Neural progenitor cell (in vitro differentiated cells): ENCODE measurements at regions not wholly inside any gene's neighbourhood (a gene's known extent, or its start where the extent isn't known, plus 50 kb on each side); places are given as distances from the start of the nearest gene placed in this dataset.

Experiments
- DNase-seq: peaks from one replicate; pipeline ENCODE4 v3.0.0-alpha.2; 2016; ENCODE audit warnings: low spot score
- H2AFZ ChIP-seq: fragments of 200-600 bp; sonication (generic); replicated peaks from 2 replicates; pipeline ENCODE4 v1.6.1; 2016; ENCODE audit warnings: antibody characterized with exemption
- H3F3A ChIP-seq: fragments of 200-600 bp; sonication (generic); 2 replicates; pipeline ENCODE4 v1.6.1; 2016; ENCODE audit warnings: antibody characterized with exemption, low read depth
- H3K27ac ChIP-seq: fragments of 200-600 bp; sonication (generic); 2 replicates; pipeline ENCODE4 v1.5.1; 2016; ENCODE audit warnings: mild to moderate bottlenecking
- H3K27me3 ChIP-seq: fragments of 200-600 bp; sonication (generic); 2 replicates; pipeline ENCODE4 v1.6.1; 2016; ENCODE audit warnings: mild to moderate bottlenecking, moderate library complexity
- H3K36me3 ChIP-seq: fragments of 200-600 bp; sonication (generic); 2 replicates; pipeline ENCODE4 v1.5.1; 2016
- H3K4me1 ChIP-seq: fragments of 200-600 bp; sonication (generic); 2 replicates; pipeline ENCODE4 v1.6.1; 2016; ENCODE audit warnings: mixed run types
- H3K4me2 ChIP-seq: fragments of 200-600 bp; sonication (generic); 2 replicates; pipeline ENCODE4 v1.6.1; 2016
- H3K4me3 ChIP-seq: fragments of 200-600 bp; sonication (generic); 2 replicates; pipeline ENCODE4 v1.5.1; 2016
- H3K79me2 ChIP-seq: fragments of 200-600 bp; sonication (generic); 2 replicates; pipeline ENCODE4 v1.6.1; 2016; ENCODE audit warnings: low read depth
- H3K9ac ChIP-seq: fragments of 200-600 bp; sonication (generic); 2 replicates; pipeline ENCODE4 v1.6.1; 2016
- H3K9me3 ChIP-seq: fragments of 200-600 bp; sonication (generic); 2 replicates; pipeline ENCODE4 v1.5.1; 2016; ENCODE audit warnings: low read depth
- H4K20me1 ChIP-seq: fragments of 200-600 bp; sonication (generic); 2 replicates; pipeline ENCODE4 v1.6.1; 2016; ENCODE audit warnings: low read depth
- H3K27ac Mint-ChIP-seq: 3 replicates; pipeline ENCODE4 v1.8.0; 2021; ENCODE audit warnings: mixed read lengths
- H3K27me3 Mint-ChIP-seq: 2 replicates; pipeline ENCODE4 v1.8.0; 2022; ENCODE audit warnings: low read depth, mild to moderate bottlenecking, inconsistent platforms, moderate library complexity, mixed read lengths; ENCODE audit not compliant: insufficient read depth
- H3K36me3 Mint-ChIP-seq: 3 replicates; pipeline ENCODE4 v1.8.0; 2021; ENCODE audit warnings: mixed read lengths
- H3K4me1 Mint-ChIP-seq: 3 replicates; pipeline ENCODE4 v1.8.0; 2021; ENCODE audit warnings: mixed read lengths
- H3K4me3 Mint-ChIP-seq: 3 replicates; pipeline ENCODE4 v1.8.0; 2021; ENCODE audit warnings: mild to moderate bottlenecking, moderate library complexity, mixed read lengths
- H3K9me3 Mint-ChIP-seq: 3 replicates; pipeline ENCODE4 v1.8.0; 2020; ENCODE audit warnings: mixed read lengths
- EZH2 ChIP-seq: fragments of 200-600 bp; sonication (generic); IDR thresholded peaks from 2 replicates; pipeline ENCODE4 v1.6.1; 2017; ENCODE audit warnings: antibody characterized with exemption, mild to moderate bottlenecking, moderate library complexity
- EZH2phosphoT487 ChIP-seq: fragments of 200-600 bp; sonication (generic); IDR thresholded peaks from 2 replicates; pipeline ENCODE4 v1.6.1; 2017; ENCODE audit warnings: antibody characterized with exemption
- TF ChIP-seq, protein P1 (sequence below): fragments of 200-600 bp; sonication (generic); IDR thresholded peaks from 2 replicates; pipeline ENCODE4 v1.5.1; 2017; ENCODE audit warnings: antibody characterized with exemption, mild to moderate bottlenecking

DNA sequence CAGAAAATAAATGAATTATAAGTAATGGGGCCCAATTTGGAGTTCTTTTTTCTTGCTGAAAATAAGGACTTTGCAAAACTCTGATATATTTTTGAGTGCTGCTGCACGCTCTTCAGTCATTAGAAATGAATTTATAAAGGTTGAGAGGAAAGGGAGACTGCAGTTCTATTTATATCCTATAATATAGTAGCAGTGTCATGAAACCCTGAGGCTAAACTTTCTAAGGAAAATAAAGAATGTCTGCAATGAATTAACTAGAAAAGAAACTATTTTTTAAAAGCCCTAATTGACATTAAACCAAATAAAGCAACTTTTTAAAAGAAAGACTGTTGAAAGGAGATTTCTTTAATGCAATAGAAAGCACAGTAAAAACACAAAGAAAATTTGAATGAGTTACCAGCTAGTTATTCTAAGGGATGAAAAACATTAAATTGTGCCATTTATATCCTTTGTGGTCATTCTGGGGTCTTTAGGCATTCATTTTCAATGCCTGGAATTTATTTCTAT lies 1072.8 kb upstream of the TMEFF2 start:
- Mint-ChIP-seq H3K27ac (no peak overlapping the region), H3K4me3 (no peak overlapping the region), H3K4me1 (no peaks in the 10 kb centered on the region), H3K27me3 (no peaks in the 10 kb centered on the region), H3K36me3 (no peaks in the 10 kb centered on the region), H3K9me3 (no peaks in the 10 kb centered on the region)
- Histone ChIP-seq H3K9me3 (no peaks in the 10 kb centered on the region), H2AFZ (no peak overlapping the region), H3K27ac (no peak overlapping the region), H3K79me2 (no peaks in the 10 kb centered on the region), H3K4me1 (no peaks in the 10 kb centered on the region), H4K20me1 (no peaks in the 10 kb centered on the region), H3K36me3 (no peaks in the 10 kb centered on the region), H3K4me3 (no peak overlapping the region), H3F3A (no peaks in the 10 kb centered on the region), H3K27me3 (no peaks in the 10 kb centered on the region), H3K9ac (no peak overlapping the region), H3K4me2 (no peak overlapping the region)
- TF ChIP-seq EZH2phosphoT487 (no peak), EZH2 (no peak)
- TF ChIP-seq, protein P1, sequence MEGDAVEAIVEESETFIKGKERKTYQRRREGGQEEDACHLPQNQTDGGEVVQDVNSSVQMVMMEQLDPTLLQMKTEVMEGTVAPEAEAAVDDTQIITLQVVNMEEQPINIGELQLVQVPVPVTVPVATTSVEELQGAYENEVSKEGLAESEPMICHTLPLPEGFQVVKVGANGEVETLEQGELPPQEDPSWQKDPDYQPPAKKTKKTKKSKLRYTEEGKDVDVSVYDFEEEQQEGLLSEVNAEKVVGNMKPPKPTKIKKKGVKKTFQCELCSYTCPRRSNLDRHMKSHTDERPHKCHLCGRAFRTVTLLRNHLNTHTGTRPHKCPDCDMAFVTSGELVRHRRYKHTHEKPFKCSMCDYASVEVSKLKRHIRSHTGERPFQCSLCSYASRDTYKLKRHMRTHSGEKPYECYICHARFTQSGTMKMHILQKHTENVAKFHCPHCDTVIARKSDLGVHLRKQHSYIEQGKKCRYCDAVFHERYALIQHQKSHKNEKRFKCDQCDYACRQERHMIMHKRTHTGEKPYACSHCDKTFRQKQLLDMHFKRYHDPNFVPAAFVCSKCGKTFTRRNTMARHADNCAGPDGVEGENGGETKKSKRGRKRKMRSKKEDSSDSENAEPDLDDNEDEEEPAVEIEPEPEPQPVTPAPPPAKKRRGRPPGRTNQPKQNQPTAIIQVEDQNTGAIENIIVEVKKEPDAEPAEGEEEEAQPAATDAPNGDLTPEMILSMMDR = no peak
- no peak for DNase-seq

DNA sequence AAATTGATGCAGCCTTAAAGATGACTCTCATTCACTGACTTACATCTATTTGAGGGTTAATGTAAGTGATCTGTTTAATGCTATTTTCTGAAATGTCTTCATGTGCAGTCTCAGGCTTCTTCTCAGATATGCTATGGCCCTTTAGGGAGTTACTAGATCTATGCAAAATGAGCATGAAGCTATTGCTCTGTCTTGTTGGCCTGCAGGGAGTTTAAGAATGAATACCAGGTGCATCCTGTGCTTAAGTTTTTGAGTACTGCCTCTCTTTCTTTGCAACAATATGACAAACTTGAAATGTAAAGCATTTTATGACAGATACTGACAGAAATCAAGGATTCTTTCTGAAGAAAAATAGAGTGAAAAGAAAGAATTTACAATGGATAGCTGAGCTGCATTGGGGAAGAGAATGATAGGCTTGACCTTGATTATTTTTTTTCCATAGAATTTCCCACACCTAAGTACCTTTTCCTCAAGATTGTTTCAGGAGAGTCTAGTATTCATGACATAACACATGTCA lies 1058.3 kb upstream of the TMEFF2 start:
- no peak overlapping the region for H3K4me3 Mint-ChIP-seq
- H3F3A ChIP-seq = no peaks in the 10 kb centered on the region
- no peaks in the 10 kb centered on the region for H3K9me3 ChIP-seq
- no peak overlapping the region for H3K9ac ChIP-seq
- H3K27me3 Mint-ChIP-seq = no peaks in the 10 kb centered on the region
- no peak overlapping the region for H3K4me3 ChIP-seq
- no peak overlapping the region for H3K4me2 ChIP-seq
- H4K20me1 ChIP-seq = no peaks in the 10 kb centered on the region
- TF ChIP-seq EZH2phosphoT487 = no peak
- TF ChIP-seq, protein P1 = no peak
- no peak for TF ChIP-seq EZH2
- H2AFZ ChIP-seq = no peak overlapping the region
- no peak for DNase-seq
- H3K27me3 ChIP-seq = no peaks in the 10 kb centered on the region
- H3K79me2 ChIP-seq = no peaks in the 10 kb centered on the region
- H3K4me1 ChIP-seq = no peaks in the 10 kb centered on the region
- no peaks in the 10 kb centered on the region for H3K4me1 Mint-ChIP-seq
- H3K27ac ChIP-seq = no peak overlapping the region
- H3K9me3 Mint-ChIP-seq = no peaks in the 10 kb centered on the region
- H3K36me3 ChIP-seq = no peaks in the 10 kb centered on the region
- H3K36me3 Mint-ChIP-seq = no peaks in the 10 kb centered on the region
- no peak overlapping the region for H3K27ac Mint-ChIP-seq

GRCh38 chr2:193251909-193252308 lies 1057.2 kb upstream of the TMEFF2 start:
- H3K36me3 Mint-ChIP-seq = no peaks in the 10 kb centered on the region
- H3K9ac ChIP-seq = no peak overlapping the region
- H3K9me3 ChIP-seq = no peaks in the 10 kb centered on the region
- TF ChIP-seq EZH2 = no peak
- no peak for TF ChIP-seq EZH2phosphoT487
- TF ChIP-seq, protein P1 = no peak
- no peaks in the 10 kb centered on the region for H3K36me3 ChIP-seq
- no peaks in the 10 kb centered on the region for H4K20me1 ChIP-seq
- no peaks in the 10 kb centered on the region for H3F3A ChIP-seq
- no peaks in the 10 kb centered on the region for H3K27me3 Mint-ChIP-seq
- no peak overlapping the region for H3K4me3 Mint-ChIP-seq
- no peaks in the 10 kb centered on the region for H3K27me3 ChIP-seq
- no peak for DNase-seq
- no peaks in the 10 kb centered on the region for H3K4me1 Mint-ChIP-seq
- no peak overlapping the region for H3K27ac Mint-ChIP-seq
- H3K9me3 Mint-ChIP-seq = no peaks in the 10 kb centered on the region
- H3K4me1 ChIP-seq = no peaks in the 10 kb centered on the region
- H3K4me2 ChIP-seq = no peak overlapping the region
- H3K4me3 ChIP-seq = no peak overlapping the region
- no peaks in the 10 kb centered on the region for H3K79me2 ChIP-seq
- no peak overlapping the region for H2AFZ ChIP-seq
- no peak overlapping the region for H3K27ac ChIP-seq
